Putamen (tissue), 1 donor: ENCODE measurements at regions not wholly inside any gene's neighbourhood (a gene's known extent, or its start where the extent isn't known, plus 50 kb on each side); places are given as distances from the start of the nearest gene placed in this dataset.
"Not testable (repeated sequence)": the region's sequence is repeated elsewhere in the genome, so short reads cannot be mapped to it uniquely, and the experiment has no call there.

Experiments
- DNase-seq: peaks from one replicate; pipeline ENCODE4 v3.0.0-alpha.2; 2016; ENCODE audit warnings: low spot score

DNA sequence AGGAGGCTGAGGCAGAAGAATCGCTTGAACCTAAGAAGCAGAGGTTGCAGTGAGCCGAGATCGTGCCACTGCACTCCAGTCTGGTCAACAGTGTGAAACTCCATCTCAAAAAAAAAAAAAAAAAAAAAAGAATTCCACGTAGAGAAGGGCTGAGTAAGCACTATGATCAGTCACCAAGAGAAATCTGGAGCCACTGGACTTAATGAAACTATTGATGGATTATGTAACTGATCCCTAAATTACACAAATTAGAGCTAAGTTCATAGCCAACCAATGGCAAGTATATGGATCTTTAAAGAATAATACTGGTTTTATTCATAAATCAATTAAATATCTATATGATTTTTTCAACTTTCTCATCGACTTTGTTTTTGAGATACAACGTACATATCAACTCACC lies 72.2 kb upstream of the ABLIM1 start:
- DNase-seq, result no peak

DNA sequence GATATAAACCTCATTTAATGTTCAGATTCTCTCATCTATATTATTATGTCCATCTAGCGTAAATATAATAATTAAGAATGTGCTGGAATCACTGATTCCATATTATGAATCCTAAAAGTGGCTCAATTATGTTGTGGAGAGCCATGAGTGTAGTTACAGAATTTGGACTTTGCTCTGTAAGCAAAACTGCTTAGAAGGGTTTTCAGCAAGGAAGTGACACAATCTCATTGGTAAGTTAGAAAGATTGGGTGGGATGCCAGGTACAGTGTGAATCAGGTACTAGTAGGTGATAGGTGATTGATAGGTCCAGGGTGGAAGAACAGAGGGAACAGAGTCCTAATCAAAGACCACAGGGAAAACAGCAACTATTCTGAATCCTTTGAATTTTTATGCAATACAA lies 74.9 kb upstream of the ABLIM1 start:
- DNase-seq, result no peak

GRCh38 chr10:114735946-114736345 lies 77.9 kb upstream of the ABLIM1 start:
- DNase-seq, result no peak

GRCh38 chr10:114743521-114744231 lies 77.9 kb upstream of the FHIP2A start:
- no peak for DNase-seq

- DNase-seq, result no peak
These were observed 75.0 kb upstream of the FHIP2A start for GRCh38 chr10:114746531-114746930.

DNA sequence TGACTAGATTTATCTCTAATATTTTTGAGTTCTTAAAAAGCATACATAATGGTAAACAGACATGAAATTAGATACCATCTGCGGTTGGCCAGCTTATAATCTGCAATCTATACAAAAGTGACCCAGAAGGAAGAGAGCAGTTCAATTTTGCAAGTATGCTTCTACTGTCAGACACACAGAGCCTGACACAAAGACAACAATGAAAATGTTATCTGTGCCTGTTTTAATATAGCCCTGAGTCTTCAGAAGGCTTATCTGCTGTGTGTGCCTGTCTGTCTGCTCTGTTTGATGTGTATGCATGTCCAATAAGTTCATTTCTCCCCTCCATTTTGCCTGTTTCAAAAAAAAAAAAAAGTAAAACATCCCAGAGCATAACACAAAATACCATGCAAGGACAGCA lies 73.3 kb upstream of the FHIP2A start:
- no peak for DNase-seq

DNA sequence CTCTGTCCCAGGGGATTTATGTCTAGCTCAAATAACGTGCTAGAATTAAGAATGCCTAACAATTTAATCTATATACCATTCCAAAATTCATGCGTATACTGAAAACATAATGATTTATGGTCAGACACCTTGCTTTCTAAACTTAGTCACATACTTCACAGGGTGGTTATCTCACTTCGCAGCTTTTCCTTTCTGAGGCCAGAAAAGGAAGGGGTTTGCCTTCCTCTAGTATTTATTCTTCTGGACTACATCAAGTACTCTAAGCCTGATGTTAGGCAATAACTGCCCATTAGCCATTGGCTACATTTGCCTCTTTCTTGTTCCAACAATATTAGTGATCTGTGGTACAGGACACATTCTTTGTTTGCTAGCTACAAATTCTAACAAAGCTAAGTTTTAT lies 72.6 kb upstream of the FHIP2A start:
- no peak for DNase-seq

DNA sequence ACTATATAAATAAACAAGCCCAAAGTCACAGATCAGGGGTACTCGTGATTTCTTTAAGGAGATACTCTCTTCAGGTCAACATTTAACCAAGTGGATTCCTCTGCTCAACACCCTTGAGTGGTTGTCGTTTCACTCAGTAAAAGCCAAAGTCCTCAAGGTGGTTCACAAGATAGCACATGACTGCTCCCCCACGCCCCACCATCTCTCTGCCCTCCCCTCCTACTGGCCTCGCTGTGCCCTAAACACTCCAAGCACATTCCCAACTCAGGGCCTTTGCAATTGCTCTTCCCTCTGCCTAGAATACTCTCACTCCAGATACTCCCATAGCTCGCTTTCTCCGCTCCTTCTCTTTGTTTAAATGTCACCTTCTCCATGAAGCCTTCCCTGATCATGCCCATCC lies 72.1 kb upstream of the FHIP2A start:
- no peak for DNase-seq

DNA sequence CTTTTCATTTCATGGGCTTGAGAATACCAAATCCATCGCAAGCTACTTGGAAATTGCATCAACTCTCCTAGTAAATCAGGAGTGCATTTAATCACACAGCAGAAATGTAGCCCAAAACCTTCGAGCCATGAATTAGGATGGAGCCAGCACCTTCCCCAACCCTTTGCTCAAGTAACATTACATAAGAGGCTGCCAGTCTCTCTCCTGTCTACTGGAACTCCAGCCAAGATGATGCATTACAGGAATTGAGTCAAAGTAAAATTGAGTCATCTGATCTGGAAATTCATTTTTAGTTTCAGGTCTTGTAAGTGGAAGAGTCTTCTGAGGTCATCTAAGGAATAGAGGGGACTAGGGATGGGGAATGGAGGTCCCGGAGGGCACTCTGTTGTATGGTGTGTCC lies 69.7 kb upstream of the FHIP2A start:
- no peak for DNase-seq

GRCh38 chr10:114752570-114752969 lies 69.0 kb upstream of the FHIP2A start:
- DNase-seq, result not testable (repeated sequence)

- no peak for DNase-seq
These were observed 68.5 kb upstream of the FHIP2A start for GRCh38 chr10:114753126-114753525.

- DNase-seq, result no peak
These were observed 66.9 kb upstream of the FHIP2A start for GRCh38 chr10:114754445-114755320.

DNA sequence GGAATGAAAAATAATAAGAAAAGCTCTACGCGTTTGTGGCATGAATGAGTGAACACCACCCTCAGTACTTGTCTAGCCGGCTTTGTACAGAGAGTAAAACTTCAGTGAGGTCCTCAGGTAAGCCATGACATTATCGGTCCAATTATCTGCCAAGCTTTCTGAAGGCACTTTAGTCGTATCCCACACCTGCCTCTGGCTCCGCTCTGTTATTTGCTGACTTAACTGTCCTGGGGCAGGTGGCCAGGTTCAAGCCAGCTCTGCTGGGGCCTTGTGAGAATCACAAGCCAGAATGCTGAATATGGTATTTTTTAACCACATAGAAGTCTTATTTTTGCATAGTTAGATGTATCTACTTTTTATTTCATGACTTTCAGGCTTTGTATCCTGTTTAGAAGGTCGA lies 66.0 kb upstream of the FHIP2A start:
- no peak for DNase-seq

DNA sequence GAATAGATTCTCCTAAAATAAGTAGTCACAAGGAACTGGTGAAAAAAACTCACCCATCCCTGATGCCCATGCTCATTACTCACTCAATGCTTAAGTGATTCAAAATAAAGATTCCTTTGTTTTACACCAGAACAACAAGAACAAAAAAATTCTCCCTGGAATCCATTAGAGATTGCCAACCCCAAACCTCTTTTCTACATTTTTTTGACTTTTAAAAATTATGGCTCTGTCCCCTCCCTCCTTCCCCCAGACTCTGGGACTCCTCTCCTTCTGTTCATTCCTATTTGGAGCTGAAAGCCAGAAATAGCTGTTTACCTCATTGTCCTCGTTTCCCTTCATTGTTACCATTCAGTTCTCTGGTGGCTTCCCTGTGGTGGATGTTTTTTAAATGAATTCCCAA lies 63.2 kb upstream of the FHIP2A start:
- no peak for DNase-seq

GRCh38 chr10:114761205-114762193 lies 60.1 kb upstream of the FHIP2A start:
- no peak for DNase-seq

GRCh38 chr10:114762811-114763210 lies 58.8 kb upstream of the FHIP2A start:
- DNase-seq, result no peak

DNA sequence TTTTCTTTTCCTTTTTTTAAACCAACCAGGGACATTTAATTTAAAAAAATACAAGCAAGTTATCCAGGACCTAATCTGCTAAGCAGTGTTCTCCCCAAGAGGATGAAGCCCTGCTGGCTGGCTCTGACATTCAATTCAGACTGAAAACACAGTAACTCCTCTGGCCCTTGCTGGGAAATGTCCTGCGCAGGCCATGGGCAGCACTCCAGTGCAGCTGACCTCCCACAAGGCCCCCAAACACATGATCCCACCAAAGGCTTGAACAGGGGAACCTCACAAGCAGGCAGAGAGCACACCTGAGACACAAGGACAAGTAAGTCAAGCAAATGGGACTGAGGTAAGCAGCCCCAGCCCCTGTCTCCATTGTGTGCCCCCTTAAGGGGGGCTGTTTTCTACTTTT lies 56.9 kb upstream of the FHIP2A start:
- peak; percentile 42 for DNase-seq

DNA sequence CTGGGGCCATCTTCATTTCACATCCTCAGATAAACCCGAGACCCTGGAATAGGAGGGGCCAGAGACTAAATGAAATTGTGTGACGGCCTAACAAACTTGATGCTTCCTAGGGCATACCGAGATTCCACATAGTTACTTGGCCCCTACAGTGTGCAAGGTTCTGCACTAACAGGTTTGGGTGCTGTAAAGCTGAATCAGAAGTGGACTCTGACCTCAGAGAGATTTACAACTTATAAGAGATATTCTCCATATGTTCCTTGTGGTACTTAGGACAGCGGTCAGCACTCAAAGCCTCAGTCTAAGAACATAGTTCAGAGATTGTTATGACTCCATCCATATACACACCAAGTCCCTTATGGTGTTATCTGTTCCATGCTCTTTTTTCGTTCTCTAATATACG lies 55.1 kb upstream of the FHIP2A start:
- no peak for DNase-seq

DNA sequence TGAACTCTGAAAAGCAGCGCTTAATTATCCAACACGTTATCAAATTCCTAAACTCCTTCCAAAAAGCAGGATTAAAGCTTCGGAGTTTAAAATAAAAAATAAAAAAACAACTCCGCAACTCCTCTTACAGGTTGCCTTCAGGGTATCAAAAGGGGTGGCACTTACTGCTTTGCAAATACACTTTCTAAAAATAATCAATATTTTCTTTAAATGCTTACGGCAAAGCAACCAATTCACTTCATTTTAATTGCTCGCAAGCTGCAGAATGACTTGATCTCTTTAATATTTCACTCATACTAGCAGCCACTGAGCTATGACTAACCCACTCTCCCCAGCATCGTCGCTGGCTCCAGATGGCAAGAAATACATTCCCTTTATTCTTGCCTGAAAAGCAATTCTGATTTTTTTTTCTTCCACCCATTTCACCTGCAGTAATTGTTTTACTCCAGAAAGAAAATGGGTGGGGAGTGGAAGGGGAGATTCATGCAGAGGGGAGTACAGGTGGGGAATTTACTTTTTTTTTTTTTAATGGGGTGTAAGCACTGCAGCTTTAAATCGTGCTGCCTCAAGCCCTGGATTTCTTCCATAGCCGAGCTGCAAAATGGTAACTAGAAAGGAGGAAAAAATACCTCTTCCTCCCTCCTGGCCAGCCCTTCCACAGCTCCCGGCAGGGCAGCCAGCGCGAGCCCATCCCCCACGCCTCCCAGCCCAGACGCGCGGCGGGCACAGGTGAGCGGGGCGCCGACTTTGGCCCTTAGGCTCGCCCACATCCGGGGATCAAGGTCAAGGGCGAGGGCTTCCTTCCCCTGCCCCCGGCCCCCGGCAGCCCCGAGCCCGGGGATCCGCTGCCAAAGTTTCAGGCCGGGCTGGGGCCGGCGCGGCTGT lies 54.2 kb upstream of the FHIP2A start:
- DNase-seq, result no peak

DNA sequence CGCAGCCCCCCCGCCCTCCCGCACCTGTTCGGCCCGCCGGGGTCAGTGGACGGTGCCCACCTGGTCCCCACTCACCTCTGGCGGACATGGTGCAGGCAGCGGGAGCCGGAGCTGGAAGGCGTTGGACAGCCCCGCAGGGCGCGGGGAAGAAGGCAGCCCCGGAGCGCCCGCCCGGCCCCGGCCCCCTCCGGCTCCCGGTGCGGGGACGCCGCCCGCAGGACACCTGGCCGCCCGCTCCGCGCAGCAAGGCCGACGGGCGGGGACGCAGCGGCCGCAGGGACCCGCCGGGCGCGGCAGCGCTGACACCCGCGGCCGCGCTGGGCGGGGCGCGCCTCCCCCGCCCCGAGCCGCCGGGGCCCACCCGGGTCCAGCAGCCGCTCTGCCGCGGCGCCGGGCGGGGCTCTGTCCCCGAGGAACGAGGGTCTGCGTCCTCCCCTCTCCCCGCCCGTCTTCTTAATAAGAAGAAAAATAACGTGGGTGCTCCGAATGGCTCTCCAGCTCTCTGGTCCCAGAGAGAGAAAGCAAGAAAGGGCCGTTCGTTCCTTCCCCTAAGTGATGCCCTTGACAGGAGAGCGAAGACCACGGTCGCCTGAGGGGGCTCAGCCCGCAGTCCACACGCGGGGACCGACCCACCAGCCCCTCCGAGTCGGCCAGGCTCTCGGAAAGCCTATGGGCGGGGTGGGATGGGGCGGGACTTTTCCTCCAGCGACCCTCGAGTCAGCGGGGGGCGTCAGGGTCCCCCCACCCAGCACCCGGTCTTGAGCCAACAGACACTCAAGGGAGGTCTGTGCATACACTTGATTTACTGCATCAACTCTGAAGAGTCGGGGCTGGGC lies 53.4 kb upstream of the FHIP2A start:
- no peak for DNase-seq
